A673 (cell line): ENCODE measurements at regions not wholly inside any gene's neighbourhood (a gene's known extent, or its start where the extent isn't known, plus 50 kb on each side); places are given as distances from the start of the nearest gene placed in this dataset.

Experiments used
- BruUV-seq: library from RNA; stranded (reverse); fragments of 400-500 nt; replicated peaks from 2 replicates; lab custom pipeline; 2021; lab: Mats Ljungman, UMichigan
- CTCF ChIA-PET: fragments of 300-600 bp; sonication (Branson Sonifier 250); formaldehyde crosslinking; loops from one replicate; lab custom pipeline; 2022; ENCODE audit warnings: antibody characterized with exemption; lab: Charles Lee
- POLR2A ChIA-PET: fragments of 300-600 bp; sonication (Branson Sonifier 250); formaldehyde crosslinking; loops from one replicate; lab custom pipeline; 2022; ENCODE audit warnings: antibody characterized with exemption; ENCODE audit not compliant: low non-redundant PET; lab: Charles Lee
- DNase-seq: peaks from one replicate; pipeline ENCODE4 v3.0.0-alpha.2; 2015; ENCODE audit warnings: low spot score
- H3K27ac ChIP-seq: fragments of 200-600 bp; sonication (generic); 2 replicates; pipeline ENCODE4 v1.5.1; 2016; ENCODE audit warnings: mixed run types, low read depth, mild to moderate bottlenecking, mixed read lengths, antibody characterized with exemption, low read length; ENCODE audit not compliant: poor library complexity, severe bottlenecking
- H3K27me3 ChIP-seq: fragments of 200-600 bp; sonication (generic); replicated peaks from 2 replicates; pipeline ENCODE4 v1.6.1; 2017; ENCODE audit warnings: mixed run types, low read depth, mild to moderate bottlenecking, mixed read lengths, antibody characterized with exemption, low read length; ENCODE audit not compliant: insufficient read depth, poor library complexity
- H3K36me3 ChIP-seq: fragments of 200-600 bp; sonication (generic); 2 replicates; pipeline ENCODE4 v1.6.1; 2016; ENCODE audit warnings: mixed run types, mild to moderate bottlenecking, mixed read lengths, antibody characterized with exemption, low read length; ENCODE audit not compliant: insufficient read depth, poor library complexity, severe bottlenecking
- H3K4me1 ChIP-seq: fragments of 200-600 bp; sonication (generic); 2 replicates; pipeline ENCODE4 v1.6.1; 2017; ENCODE audit warnings: mixed run types, mild to moderate bottlenecking, mixed read lengths, antibody characterized with exemption, low read length; ENCODE audit not compliant: insufficient read depth, poor library complexity, severe bottlenecking
- H3K4me3 ChIP-seq: fragments of 200-600 bp; sonication (generic); 2 replicates; pipeline ENCODE4 v1.5.1; 2016; ENCODE audit warnings: low read depth, mixed run types, mild to moderate bottlenecking, mixed read lengths, low read length; ENCODE audit not compliant: poor library complexity, severe bottlenecking
- H3K9me3 ChIP-seq: fragments of 200-600 bp; sonication (generic); 2 replicates; pipeline ENCODE4 v1.6.1; 2016; ENCODE audit warnings: mixed run types, low read depth, mild to moderate bottlenecking, mixed read lengths, antibody characterized with exemption, low read length; ENCODE audit not compliant: poor library complexity, severe bottlenecking
- CTCF ChIP-seq: fragments of 300-800, 200-600 bp; sonication (generic); conservative IDR thresholded peaks from 2 replicates; pipeline ENCODE4 v1.5.1; 2017; ENCODE audit warnings: low read depth, mild to moderate bottlenecking, antibody characterized with exemption, low read length, moderate library complexity, mixed read lengths
- EZH2 ChIP-seq: fragments of 200-600 bp; sonication (generic); IDR thresholded peaks from 2 replicates; pipeline ENCODE4 v1.6.1; 2017; ENCODE audit warnings: borderline replicate concordance, low read depth, mild to moderate bottlenecking, mixed read lengths, antibody characterized with exemption, low read length; ENCODE audit not compliant: poor library complexity, severe bottlenecking
- intact Hi-C: fragments of 100-400 bp; cut with micrococcal nuclease; formaldehyde crosslinking; loops from one replicate; pipeline ENCODE4 v1.10.0; 2022; ENCODE audit not compliant: unreplicated experiment

- TF ChIP-seq EZH2: no peak
- TF ChIP-seq CTCF: no peak
- BruUV-seq: no TSS peak
- ChIA-PET POLR2A (no interaction called here), CTCF (no interaction called here)
- H3K9me3 ChIP-seq: peaks cover under 1% of the 10 kb centered on the region
- intact Hi-C loops: no loop called here
- H3K36me3 ChIP-seq: no peaks in the 10 kb centered on the region
- H3K4me3 ChIP-seq: no peak overlapping the region
- H3K27ac ChIP-seq: no peak overlapping the region
- H3K27me3 ChIP-seq: no peaks in the 10 kb centered on the region
- DNase-seq: no peak
- no peaks in the 10 kb centered on the region for H3K4me1 ChIP-seq
Measured at GRCh38 chr15:69868756-69869155, 229.0 kb downstream of the TLE3 start.

GRCh38 chr15:69869291-69869690 is 228.4 kb downstream of the TLE3 start:
- BruUV-seq: no TSS peak
- Histone ChIP-seq H3K36me3 (no peaks in the 10 kb centered on the region), H3K4me3 (no peak overlapping the region), H3K9me3 (peaks cover 6% of the 10 kb centered on the region), H3K4me1 (no peaks in the 10 kb centered on the region), H3K27me3 (no peaks in the 10 kb centered on the region), H3K27ac (no peak overlapping the region)
- no peak for DNase-seq
- POLR2A ChIA-PET: no interaction called here
- no peak for TF ChIP-seq EZH2
- TF ChIP-seq CTCF: no peak
- intact Hi-C loops: no loop called here
- CTCF ChIA-PET: no interaction called here

DNA sequence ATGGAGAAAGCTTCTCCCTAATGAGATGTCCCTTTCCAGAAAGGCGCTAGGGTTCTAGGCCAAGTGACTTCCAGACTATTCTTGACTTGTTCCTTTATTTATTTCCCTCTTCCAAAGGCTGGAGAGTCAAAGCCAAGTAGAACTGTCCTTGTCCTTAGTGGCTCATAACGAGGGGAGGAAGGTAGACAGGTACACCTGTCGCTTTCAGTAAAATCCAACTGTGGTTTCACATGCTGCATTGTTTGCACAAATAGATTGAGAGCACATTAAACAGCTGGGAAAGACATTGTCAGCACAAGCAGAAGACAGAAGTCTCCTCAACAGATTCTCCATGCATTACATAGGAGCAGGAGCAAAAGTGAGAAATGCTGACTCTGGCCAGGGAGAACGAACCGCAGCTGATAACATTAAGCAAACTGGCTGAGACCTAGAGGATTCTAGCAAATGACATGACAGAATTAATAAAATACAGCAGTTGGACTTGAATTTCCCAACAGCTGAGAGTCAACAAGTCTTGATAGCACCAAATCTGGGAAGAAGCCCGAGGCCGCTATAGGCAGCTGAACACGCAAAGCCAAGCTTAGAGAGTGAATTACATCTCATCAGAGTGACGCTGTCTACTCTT is 227.7 kb downstream of the TLE3 start:
- ChIA-PET POLR2A (no interaction called here), CTCF (no interaction called here)

More for the DNA sequence above, 227.7 kb downstream of the TLE3 start:
- Histone ChIP-seq H3K4me1 (no peaks in the 10 kb centered on the region), H3K4me3 (no peak overlapping the region), H3K36me3 (no peaks in the 10 kb centered on the region), H3K27ac (no peak overlapping the region), H3K9me3 (peaks cover 7% of the 10 kb centered on the region), H3K27me3 (no peaks in the 10 kb centered on the region)
- BruUV-seq: no TSS peak
- no peak for TF ChIP-seq CTCF
- no peak for TF ChIP-seq EZH2
- DNase-seq: no peak
- intact Hi-C loops: no loop called here
